NCI-H1105 (cell line): ENCODE measurements at regions not wholly inside any gene's neighbourhood (a gene's known extent, or its start where the extent isn't known, plus 50 kb on each side); places are given as distances from the start of the nearest gene placed in this dataset.

ENCODE experiments used
- DNase-seq: peaks from one replicate; lab custom pipeline; 2025; lab: John Stamatoyannopoulos, UW

GRCh38 chr5:6236170-6236793, 142.1 kb downstream of the MED10 start:
- DNase-seq: no peak

- DNase-seq: no peak
Observed at GRCh38 chr5:6235726-6236125, 142.6 kb downstream of the MED10 start.

GRCh38 chr5:6228257-6229250, 149.8 kb downstream of the MED10 start:
- no peak for DNase-seq

GRCh38 chr5:6225121-6225607, 153.2 kb downstream of the MED10 start:
- no peak for DNase-seq

- no peak for DNase-seq
Observed at GRCh38 chr5:6224406-6224805, 153.9 kb downstream of the MED10 start.

- DNase-seq: no peak
Observed at GRCh38 chr5:6222899-6223298, 155.4 kb downstream of the MED10 start.

- DNase-seq: no peak
Observed at GRCh38 chr5:6222121-6222520, 156.2 kb downstream of the MED10 start.

GRCh38 chr5:6221141-6221626, 157.2 kb downstream of the MED10 start:
- no peak for DNase-seq

GRCh38 chr5:6220346-6221088, 157.8 kb downstream of the MED10 start:
- DNase-seq: no peak

- DNase-seq: no peak
Observed at GRCh38 chr5:6218517-6218916, 159.8 kb downstream of the MED10 start.

GRCh38 chr5:6218116-6218515, 160.2 kb downstream of the MED10 start:
- no peak for DNase-seq

- DNase-seq: no peak
Observed at GRCh38 chr5:6216471-6217075, 161.8 kb downstream of the MED10 start.

- DNase-seq: no peak
Observed at GRCh38 chr5:6215891-6216290, 162.5 kb downstream of the MED10 start.

- no peak for DNase-seq
Observed at GRCh38 chr5:6212244-6212643, 166.1 kb downstream of the MED10 start.

GRCh38 chr5:6206501-6206900, 171.8 kb downstream of the MED10 start:
- DNase-seq: no peak

- no peak for DNase-seq
Observed at GRCh38 chr5:6202968-6203365, 175.4 kb downstream of the MED10 start.

- no peak for DNase-seq
Observed at GRCh38 chr5:6202149-6202967, 176.0 kb downstream of the MED10 start.

- DNase-seq: no peak
Observed at GRCh38 chr5:6201631-6202030, 176.7 kb downstream of the MED10 start.

- no peak for DNase-seq
Observed at GRCh38 chr5:6198531-6198930, 179.8 kb downstream of the MED10 start.

GRCh38 chr5:6197427-6197826, 180.9 kb downstream of the MED10 start:
- DNase-seq: no peak
